ENCODE measurements at regions not wholly inside any gene's neighbourhood (a gene's known extent, or its start where the extent isn't known, plus 50 kb on each side); places are given as distances from the start of the nearest gene placed in this dataset.

DNA sequence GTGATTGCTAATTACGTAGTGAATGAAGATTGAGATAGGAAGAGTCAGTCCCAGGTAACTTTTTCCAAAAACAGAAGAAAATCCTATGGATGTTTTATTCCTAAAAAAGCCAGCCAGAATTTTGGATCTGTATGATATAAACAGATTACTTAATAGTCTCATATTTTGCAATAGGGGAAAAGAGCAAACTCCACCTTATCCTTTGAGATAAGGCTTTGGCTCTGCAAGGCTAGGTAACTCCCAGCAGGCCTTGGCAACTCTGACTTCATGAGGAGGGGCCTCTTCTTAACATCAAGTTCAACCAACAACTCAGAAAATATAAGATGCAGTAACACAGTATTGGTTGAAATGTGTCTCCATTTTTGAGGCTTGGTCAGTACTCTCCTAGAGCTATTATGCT lies 98.7 kb upstream of the SLC4A4 start:
- Mint-ChIP-seq H3K27me3 (ENCODE audit: unreplicated experiment) (no peaks in the 10 kb centered on the region), H3K9me3 (ENCODE audit: unreplicated experiment) (no peaks in the 10 kb centered on the region), H3K4me1 (ENCODE audit: low read depth, unreplicated experiment) (peaks cover 4% of the 10 kb centered on the region), H3K4me3 (ENCODE audit: unreplicated experiment) (no peak overlapping the region), H3K36me3 (ENCODE audit: unreplicated experiment) (no peaks in the 10 kb centered on the region), H3K27ac (ENCODE audit: unreplicated experiment) (no peak overlapping the region)
- no peak for DNase-seq
- TF ChIP-seq, protein P1, sequence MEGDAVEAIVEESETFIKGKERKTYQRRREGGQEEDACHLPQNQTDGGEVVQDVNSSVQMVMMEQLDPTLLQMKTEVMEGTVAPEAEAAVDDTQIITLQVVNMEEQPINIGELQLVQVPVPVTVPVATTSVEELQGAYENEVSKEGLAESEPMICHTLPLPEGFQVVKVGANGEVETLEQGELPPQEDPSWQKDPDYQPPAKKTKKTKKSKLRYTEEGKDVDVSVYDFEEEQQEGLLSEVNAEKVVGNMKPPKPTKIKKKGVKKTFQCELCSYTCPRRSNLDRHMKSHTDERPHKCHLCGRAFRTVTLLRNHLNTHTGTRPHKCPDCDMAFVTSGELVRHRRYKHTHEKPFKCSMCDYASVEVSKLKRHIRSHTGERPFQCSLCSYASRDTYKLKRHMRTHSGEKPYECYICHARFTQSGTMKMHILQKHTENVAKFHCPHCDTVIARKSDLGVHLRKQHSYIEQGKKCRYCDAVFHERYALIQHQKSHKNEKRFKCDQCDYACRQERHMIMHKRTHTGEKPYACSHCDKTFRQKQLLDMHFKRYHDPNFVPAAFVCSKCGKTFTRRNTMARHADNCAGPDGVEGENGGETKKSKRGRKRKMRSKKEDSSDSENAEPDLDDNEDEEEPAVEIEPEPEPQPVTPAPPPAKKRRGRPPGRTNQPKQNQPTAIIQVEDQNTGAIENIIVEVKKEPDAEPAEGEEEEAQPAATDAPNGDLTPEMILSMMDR (IDR thresholded peaks at IDR 0.05; ENCODE audit: partially characterized antibody, unreplicated experiment): no peak

DNA sequence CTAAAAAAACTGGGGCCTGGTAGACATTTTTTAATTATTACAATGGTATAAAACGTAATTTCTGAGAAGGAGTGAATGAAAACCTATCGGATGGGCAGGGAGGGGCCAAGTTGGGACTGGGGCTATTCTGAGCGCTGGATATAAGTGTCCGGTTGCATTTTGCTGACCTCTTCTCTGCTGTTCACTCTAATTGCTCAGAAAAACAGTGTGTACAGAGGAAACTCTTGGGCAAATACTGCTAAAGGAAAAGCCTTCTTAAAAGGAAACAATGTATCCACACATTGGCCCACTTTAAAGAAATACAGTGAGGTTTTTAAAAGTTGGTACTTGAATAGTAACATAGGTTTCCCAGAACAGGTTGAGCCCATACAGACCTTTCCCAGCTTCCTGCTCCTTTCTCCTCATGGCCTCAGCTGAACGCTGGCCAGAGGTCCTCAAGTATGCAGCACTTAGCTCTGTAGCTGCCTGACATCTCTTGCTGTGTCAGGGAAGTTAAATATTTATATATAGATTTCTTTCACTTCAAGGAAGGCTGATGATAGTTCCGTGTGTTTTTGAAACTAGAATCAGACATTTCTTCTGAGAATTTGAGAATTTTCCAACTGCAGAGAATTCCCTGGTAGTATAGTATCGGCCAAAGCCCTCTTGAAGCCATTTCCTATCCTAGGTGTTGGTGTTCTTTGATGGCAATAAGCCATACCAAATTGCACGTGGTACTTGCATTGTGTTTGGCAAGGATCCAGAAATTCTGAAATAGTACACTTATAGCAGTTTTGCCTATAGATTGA lies 97.1 kb upstream of the SLC4A4 start:
- H3K27ac Mint-ChIP-seq (ENCODE audit: unreplicated experiment): no peak overlapping the region

DNA sequence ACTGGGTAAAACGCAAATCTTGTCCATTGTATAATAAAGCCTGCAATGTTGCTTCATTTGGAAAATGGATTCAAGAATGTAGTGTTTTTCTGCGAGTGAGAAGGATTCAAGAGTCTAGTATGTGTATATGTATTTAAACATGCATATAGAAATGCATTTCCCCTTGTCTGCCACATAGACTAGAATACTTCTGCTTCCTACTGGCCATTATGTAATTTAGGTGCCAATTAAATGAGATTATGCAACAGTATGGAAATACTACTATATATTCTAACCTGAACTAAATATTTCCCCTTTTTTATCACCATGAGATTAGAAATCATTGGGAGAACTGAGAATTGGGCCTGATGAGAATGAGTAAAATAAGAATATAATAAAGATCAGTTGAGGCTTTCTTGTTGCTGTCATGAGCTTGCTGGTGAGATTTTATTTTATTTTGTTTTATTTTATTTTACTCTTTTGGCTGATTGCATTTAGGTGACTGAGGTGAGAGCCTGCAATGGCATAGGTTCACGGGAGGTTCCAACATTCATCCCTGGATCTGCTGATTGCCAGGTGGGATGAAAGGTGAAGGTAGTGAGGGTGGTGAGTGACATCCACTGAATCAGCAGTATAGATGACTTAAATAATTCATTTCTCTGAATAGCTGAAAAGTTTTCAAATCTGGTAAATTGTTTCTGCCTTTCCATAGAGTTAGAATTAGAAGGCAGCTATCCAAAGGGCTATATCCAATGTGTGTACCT lies 95.6 kb upstream of the SLC4A4 start:
- Mint-ChIP-seq H3K4me1 (ENCODE audit: low read depth, unreplicated experiment) (no peaks in the 10 kb centered on the region), H3K27ac (ENCODE audit: unreplicated experiment) (no peak overlapping the region), H3K27me3 (ENCODE audit: unreplicated experiment) (no peaks in the 10 kb centered on the region), H3K4me3 (ENCODE audit: unreplicated experiment) (no peak overlapping the region), H3K36me3 (ENCODE audit: unreplicated experiment) (no peaks in the 10 kb centered on the region), H3K9me3 (ENCODE audit: unreplicated experiment) (no peaks in the 10 kb centered on the region)
- TF ChIP-seq, protein P1 (IDR thresholded peaks at IDR 0.05; ENCODE audit: partially characterized antibody, unreplicated experiment): no peak
- DNase-seq: no peak

More for the DNA sequence above, 97.1 kb upstream of the SLC4A4 start:
- DNase-seq: no peak
- H3K9me3 Mint-ChIP-seq (ENCODE audit: unreplicated experiment): no peaks in the 10 kb centered on the region
- no peaks in the 10 kb centered on the region for H3K4me1 Mint-ChIP-seq (ENCODE audit: low read depth, unreplicated experiment)
- H3K4me3 Mint-ChIP-seq (ENCODE audit: unreplicated experiment): no peak overlapping the region
- no peaks in the 10 kb centered on the region for H3K27me3 Mint-ChIP-seq (ENCODE audit: unreplicated experiment)
- TF ChIP-seq, protein P1 (IDR thresholded peaks at IDR 0.05; ENCODE audit: partially characterized antibody, unreplicated experiment): no peak
- no peaks in the 10 kb centered on the region for H3K36me3 Mint-ChIP-seq (ENCODE audit: unreplicated experiment)

DNA sequence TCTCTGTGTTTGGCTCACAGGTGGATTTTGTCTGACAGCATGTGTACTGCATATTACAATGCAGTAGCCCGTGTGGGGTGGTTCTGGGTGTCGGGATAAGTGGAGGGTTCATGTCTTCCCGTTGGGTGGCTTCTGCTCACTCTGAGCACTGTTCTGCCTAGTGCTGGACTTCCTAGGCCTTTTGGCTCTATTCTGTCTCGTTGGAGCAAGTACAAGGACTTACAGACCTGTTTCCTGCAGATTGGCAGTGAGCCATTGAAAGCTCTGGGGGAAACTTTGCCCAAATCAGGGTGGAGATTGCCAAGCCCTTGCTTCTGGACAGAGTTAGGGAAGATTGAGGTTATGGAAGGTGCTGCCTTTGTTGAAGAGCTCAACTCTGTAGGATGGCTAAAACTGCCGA lies 91.1 kb upstream of the SLC4A4 start:
- Mint-ChIP-seq H3K27me3 (ENCODE audit: unreplicated experiment) (no peaks in the 10 kb centered on the region), H3K27ac (ENCODE audit: unreplicated experiment) (no peak overlapping the region), H3K9me3 (ENCODE audit: unreplicated experiment) (no peaks in the 10 kb centered on the region), H3K4me3 (ENCODE audit: unreplicated experiment) (no peak overlapping the region), H3K36me3 (ENCODE audit: unreplicated experiment) (no peaks in the 10 kb centered on the region), H3K4me1 (ENCODE audit: low read depth, unreplicated experiment) (no peaks in the 10 kb centered on the region)
- DNase-seq: no peak
- TF ChIP-seq, protein P1 (IDR thresholded peaks at IDR 0.05; ENCODE audit: partially characterized antibody, unreplicated experiment): no peak

DNA sequence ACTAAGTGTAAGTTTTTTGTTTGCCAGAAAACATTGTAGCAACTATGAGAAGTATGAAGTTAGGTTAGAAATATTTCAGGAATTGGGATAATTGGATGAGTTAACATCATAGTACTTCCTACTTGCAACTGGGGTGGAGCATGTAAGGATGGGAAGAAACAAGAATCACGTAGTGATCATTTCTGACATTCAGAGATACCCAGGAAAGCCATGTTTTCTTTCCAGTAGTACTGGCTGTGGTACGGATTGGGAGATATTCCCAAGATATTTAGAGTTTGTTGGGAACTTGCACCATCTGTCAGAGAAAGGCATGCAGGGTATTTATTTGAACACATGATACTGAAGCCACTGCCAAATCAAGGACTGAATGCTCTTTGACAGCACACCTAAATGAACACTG lies 87.6 kb upstream of the SLC4A4 start:
- Mint-ChIP-seq H3K36me3 (ENCODE audit: unreplicated experiment) (no peaks in the 10 kb centered on the region), H3K4me1 (ENCODE audit: low read depth, unreplicated experiment) (no peaks in the 10 kb centered on the region), H3K9me3 (ENCODE audit: unreplicated experiment) (no peaks in the 10 kb centered on the region), H3K4me3 (ENCODE audit: unreplicated experiment) (no peak overlapping the region), H3K27ac (ENCODE audit: unreplicated experiment) (no peak overlapping the region), H3K27me3 (ENCODE audit: unreplicated experiment) (no peaks in the 10 kb centered on the region)
- no peak for DNase-seq
- TF ChIP-seq, protein P1 (IDR thresholded peaks at IDR 0.05; ENCODE audit: partially characterized antibody, unreplicated experiment): no peak
